ENCODE measurements at regions not wholly inside any gene's neighbourhood (a gene's known extent, or its start where the extent isn't known, plus 50 kb on each side); places are given as distances from the start of the nearest gene placed in this dataset.

DNA sequence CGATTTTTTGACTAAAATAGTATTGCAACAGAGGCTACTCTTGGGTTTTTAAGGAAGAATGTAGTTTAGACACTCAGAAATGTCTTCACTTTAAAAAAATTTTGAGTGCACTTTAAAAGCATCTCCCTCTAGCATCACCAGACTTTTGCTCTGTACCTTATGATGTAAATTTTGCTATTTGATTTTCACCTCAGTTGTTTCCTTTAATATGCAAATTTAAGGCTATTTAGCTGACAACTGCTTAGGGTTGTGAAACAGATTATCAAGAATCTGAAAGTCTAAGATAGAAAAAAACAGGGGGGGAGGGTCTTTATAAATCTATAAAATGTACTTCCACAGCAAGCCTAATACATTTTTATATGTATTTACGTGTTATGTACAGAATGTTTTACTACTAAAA is 92.9 kb upstream of the USP38 start:
- H3K9me3 ChIP-seq (ENCODE audit: insufficient read depth, low read length, severe bottlenecking) = no peaks in the 10 kb centered on the region
- no peak overlapping the region for H2AFZ ChIP-seq (ENCODE audit: low read depth, low read length)
- no peak overlapping the region for H3K4me2 ChIP-seq (ENCODE audit: insufficient read depth, low read length)
- no peak for TF ChIP-seq EZH2 (IDR thresholded peaks at IDR 0.05; ENCODE audit: borderline replicate concordance, low read depth, low read length, severe bottlenecking)
- TF ChIP-seq, protein P1, sequence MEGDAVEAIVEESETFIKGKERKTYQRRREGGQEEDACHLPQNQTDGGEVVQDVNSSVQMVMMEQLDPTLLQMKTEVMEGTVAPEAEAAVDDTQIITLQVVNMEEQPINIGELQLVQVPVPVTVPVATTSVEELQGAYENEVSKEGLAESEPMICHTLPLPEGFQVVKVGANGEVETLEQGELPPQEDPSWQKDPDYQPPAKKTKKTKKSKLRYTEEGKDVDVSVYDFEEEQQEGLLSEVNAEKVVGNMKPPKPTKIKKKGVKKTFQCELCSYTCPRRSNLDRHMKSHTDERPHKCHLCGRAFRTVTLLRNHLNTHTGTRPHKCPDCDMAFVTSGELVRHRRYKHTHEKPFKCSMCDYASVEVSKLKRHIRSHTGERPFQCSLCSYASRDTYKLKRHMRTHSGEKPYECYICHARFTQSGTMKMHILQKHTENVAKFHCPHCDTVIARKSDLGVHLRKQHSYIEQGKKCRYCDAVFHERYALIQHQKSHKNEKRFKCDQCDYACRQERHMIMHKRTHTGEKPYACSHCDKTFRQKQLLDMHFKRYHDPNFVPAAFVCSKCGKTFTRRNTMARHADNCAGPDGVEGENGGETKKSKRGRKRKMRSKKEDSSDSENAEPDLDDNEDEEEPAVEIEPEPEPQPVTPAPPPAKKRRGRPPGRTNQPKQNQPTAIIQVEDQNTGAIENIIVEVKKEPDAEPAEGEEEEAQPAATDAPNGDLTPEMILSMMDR (IDR thresholded peaks at IDR 0.05; ENCODE audit: borderline replicate concordance, extremely low read depth, low read length, poor library complexity, severe bottlenecking) = no peak
- no peak for DNase-seq
- no peak for ATAC-seq (ENCODE audit: insufficient read depth, low read depth)
- H3K36me3 ChIP-seq (ENCODE audit: insufficient read depth, low read length) = no peaks in the 10 kb centered on the region
- H3K4me3 ChIP-seq (ENCODE audit: low read depth in 1 of 2, low read length in 2 of 2) = no peak overlapping the region
- no peaks in the 10 kb centered on the region for H4K20me1 ChIP-seq (ENCODE audit: insufficient read depth, low read length)
- H3K4me1 ChIP-seq (ENCODE audit: insufficient read depth, low read length) = no peaks in the 10 kb centered on the region
- no peak overlapping the region for H3K9ac ChIP-seq (ENCODE audit: low read depth, low read length)
- no peaks in the 10 kb centered on the region for H3K79me2 ChIP-seq (ENCODE audit: insufficient read depth, low read length)
- H3K27me3 ChIP-seq (ENCODE audit: insufficient read depth, low read length, poor library complexity) = no peaks in the 10 kb centered on the region
- no peak overlapping the region for H3K27ac ChIP-seq (ENCODE audit: low read length)

DNA sequence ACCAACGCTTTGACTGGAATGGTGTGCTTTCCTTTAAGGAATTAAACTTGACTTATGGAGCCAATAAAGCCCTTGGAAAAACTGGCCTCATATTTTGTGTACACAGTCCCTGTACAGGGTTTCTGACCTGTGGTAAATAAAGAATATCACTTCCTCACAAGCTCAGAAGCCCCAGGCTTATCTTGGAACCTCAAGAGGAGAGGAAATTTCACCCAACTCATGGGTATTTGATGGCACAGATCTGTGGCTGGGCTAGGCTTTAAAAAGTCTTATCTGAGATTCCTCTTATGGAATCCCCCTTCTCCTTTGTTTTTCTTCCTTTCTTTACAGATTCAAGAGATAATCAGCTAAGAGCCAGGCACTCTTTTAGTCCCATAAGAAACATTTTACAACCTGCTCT is 89.3 kb upstream of the USP38 start:
- DNase-seq = no peak
- TF ChIP-seq, protein P1 (IDR thresholded peaks at IDR 0.05; ENCODE audit: borderline replicate concordance, extremely low read depth, low read length, poor library complexity, severe bottlenecking) = no peak
- TF ChIP-seq EZH2 (IDR thresholded peaks at IDR 0.05; ENCODE audit: borderline replicate concordance, low read depth, low read length, severe bottlenecking) = no peak
- Histone ChIP-seq H3K9me3 (ENCODE audit: insufficient read depth, low read length, severe bottlenecking) (no peaks in the 10 kb centered on the region), H3K4me2 (ENCODE audit: insufficient read depth, low read length) (no peak overlapping the region), H3K36me3 (ENCODE audit: insufficient read depth, low read length) (no peaks in the 10 kb centered on the region), H3K79me2 (ENCODE audit: insufficient read depth, low read length) (no peaks in the 10 kb centered on the region), H4K20me1 (ENCODE audit: insufficient read depth, low read length) (no peaks in the 10 kb centered on the region), H3K4me1 (ENCODE audit: insufficient read depth, low read length) (no peaks in the 10 kb centered on the region), H3K27me3 (ENCODE audit: insufficient read depth, low read length, poor library complexity) (no peaks in the 10 kb centered on the region), H2AFZ (ENCODE audit: low read depth, low read length) (no peak overlapping the region), H3K9ac (ENCODE audit: low read depth, low read length) (no peak overlapping the region), H3K4me3 (ENCODE audit: low read depth in 1 of 2, low read length in 2 of 2) (no peak overlapping the region), H3K27ac (ENCODE audit: low read length) (no peak overlapping the region)
- no peak for ATAC-seq (ENCODE audit: insufficient read depth, low read depth)

DNA sequence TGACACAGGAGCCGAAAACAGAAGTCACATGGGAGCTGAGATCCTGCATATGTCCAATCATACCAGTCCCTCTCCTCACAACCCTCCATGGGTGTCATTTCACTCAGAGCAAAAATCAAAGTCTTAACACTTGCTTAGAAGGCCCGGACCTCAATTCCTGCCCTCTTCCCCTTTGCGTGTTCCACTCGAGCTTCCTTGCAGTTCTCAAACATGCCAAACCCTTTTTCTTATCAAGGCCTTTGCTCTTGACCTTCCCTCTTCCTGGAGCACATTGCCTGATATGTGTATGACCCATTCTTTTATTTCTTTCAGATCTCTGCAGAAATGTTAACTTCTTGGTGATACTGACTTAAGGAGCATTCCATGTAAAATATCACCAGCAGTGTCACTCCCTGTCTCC is 87.0 kb upstream of the USP38 start:
- H2AFZ ChIP-seq (ENCODE audit: low read depth, low read length) = no peak overlapping the region
- no peak overlapping the region for H3K4me3 ChIP-seq (ENCODE audit: low read depth in 1 of 2, low read length in 2 of 2)
- DNase-seq = no peak
- H3K27me3 ChIP-seq (ENCODE audit: insufficient read depth, low read length, poor library complexity) = no peaks in the 10 kb centered on the region
- TF ChIP-seq EZH2 (IDR thresholded peaks at IDR 0.05; ENCODE audit: borderline replicate concordance, low read depth, low read length, severe bottlenecking) = no peak
- TF ChIP-seq, protein P1 (IDR thresholded peaks at IDR 0.05; ENCODE audit: borderline replicate concordance, extremely low read depth, low read length, poor library complexity, severe bottlenecking) = no peak
- no peaks in the 10 kb centered on the region for H3K79me2 ChIP-seq (ENCODE audit: insufficient read depth, low read length)
- H3K4me1 ChIP-seq (ENCODE audit: insufficient read depth, low read length) = no peaks in the 10 kb centered on the region
- H3K36me3 ChIP-seq (ENCODE audit: insufficient read depth, low read length) = no peaks in the 10 kb centered on the region
- no peaks in the 10 kb centered on the region for H4K20me1 ChIP-seq (ENCODE audit: insufficient read depth, low read length)
- no peak overlapping the region for H3K27ac ChIP-seq (ENCODE audit: low read length)
- no peak overlapping the region for H3K9ac ChIP-seq (ENCODE audit: low read depth, low read length)
- H3K4me2 ChIP-seq (ENCODE audit: insufficient read depth, low read length) = no peak overlapping the region
- ATAC-seq (ENCODE audit: insufficient read depth, low read depth) = no peak
- H3K9me3 ChIP-seq (ENCODE audit: insufficient read depth, low read length, severe bottlenecking) = no peaks in the 10 kb centered on the region

DNA sequence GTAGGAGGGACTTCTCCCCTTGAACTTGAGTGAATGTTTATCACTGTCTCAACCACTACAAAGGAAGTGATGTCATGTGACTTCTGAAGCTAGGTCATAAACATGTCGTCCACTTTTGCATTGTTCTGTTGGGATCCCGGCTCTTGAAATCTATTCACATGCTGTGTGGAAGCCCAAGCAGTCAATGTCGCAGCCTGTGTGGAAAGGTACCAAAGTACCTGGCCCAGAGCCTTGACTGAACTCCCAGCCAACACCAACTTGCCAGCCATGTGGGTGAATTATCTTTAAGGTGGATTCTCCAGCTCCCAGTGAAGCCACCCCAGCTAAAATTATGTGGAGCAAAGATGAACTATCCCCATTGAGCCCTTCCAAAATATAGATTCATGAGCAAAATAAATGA is 85.0 kb upstream of the USP38 start:
- no peaks in the 10 kb centered on the region for H3K4me1 ChIP-seq (ENCODE audit: insufficient read depth, low read length)
- no peak overlapping the region for H3K9ac ChIP-seq (ENCODE audit: low read depth, low read length)
- DNase-seq (no peak), ATAC-seq (ENCODE audit: insufficient read depth, low read depth) (no peak)
- no peak overlapping the region for H3K4me2 ChIP-seq (ENCODE audit: insufficient read depth, low read length)
- H3K27ac ChIP-seq (ENCODE audit: low read length) = no peak overlapping the region
- no peaks in the 10 kb centered on the region for H3K9me3 ChIP-seq (ENCODE audit: insufficient read depth, low read length, severe bottlenecking)
- H3K79me2 ChIP-seq (ENCODE audit: insufficient read depth, low read length) = no peaks in the 10 kb centered on the region
- no peak overlapping the region for H3K4me3 ChIP-seq (ENCODE audit: low read depth in 1 of 2, low read length in 2 of 2)
- no peaks in the 10 kb centered on the region for H3K36me3 ChIP-seq (ENCODE audit: insufficient read depth, low read length)
- no peak overlapping the region for H2AFZ ChIP-seq (ENCODE audit: low read depth, low read length)
- no peaks in the 10 kb centered on the region for H4K20me1 ChIP-seq (ENCODE audit: insufficient read depth, low read length)
- TF ChIP-seq EZH2 (IDR thresholded peaks at IDR 0.05; ENCODE audit: borderline replicate concordance, low read depth, low read length, severe bottlenecking) = no peak
- TF ChIP-seq, protein P1 (IDR thresholded peaks at IDR 0.05; ENCODE audit: borderline replicate concordance, extremely low read depth, low read length, poor library complexity, severe bottlenecking) = no peak
- no peaks in the 10 kb centered on the region for H3K27me3 ChIP-seq (ENCODE audit: insufficient read depth, low read length, poor library complexity)
